Memory B cell (primary cell): ENCODE measurements at regions not wholly inside any gene's neighbourhood (a gene's known extent, or its start where the extent isn't known, plus 50 kb on each side); places are given as distances from the start of the nearest gene placed in this dataset.

ENCODE experiments used
- ATAC-seq: fragments of 150-1000 bp; cut with Tn5 transposase; 2 replicates; pipeline ENCODE4 v1.10.0; 2021; ENCODE audit warnings: low read depth, mild to moderate bottlenecking, moderate library complexity
- DNase-seq, 2 donors: peaks; one replicate each; pipeline ENCODE4 v3.0.0; 2022; ENCODE audit warnings: low spot score in 2 of 2
- H3K27ac Mint-ChIP-seq: one replicate; pipeline ENCODE4 v1.8.0; 2022; ENCODE audit warnings: mild to moderate bottlenecking, moderate library complexity, mixed read lengths
- H3K27me3 Mint-ChIP-seq: one replicate; pipeline ENCODE4 v1.8.0; 2022; ENCODE audit warnings: mixed read lengths
- H3K36me3 Mint-ChIP-seq: one replicate; pipeline ENCODE4 v1.8.0; 2022; ENCODE audit warnings: mild to moderate bottlenecking, mixed read lengths
- H3K4me1 Mint-ChIP-seq: one replicate; pipeline ENCODE4 v1.8.0; 2022; ENCODE audit warnings: mixed read lengths
- H3K4me3 Mint-ChIP-seq: one replicate; pipeline ENCODE4 v1.8.0; 2022; ENCODE audit warnings: mild to moderate bottlenecking, moderate library complexity, mixed read lengths
- H3K9me3 Mint-ChIP-seq: one replicate; pipeline ENCODE4 v1.8.0; 2022; ENCODE audit warnings: mixed read lengths

DNA sequence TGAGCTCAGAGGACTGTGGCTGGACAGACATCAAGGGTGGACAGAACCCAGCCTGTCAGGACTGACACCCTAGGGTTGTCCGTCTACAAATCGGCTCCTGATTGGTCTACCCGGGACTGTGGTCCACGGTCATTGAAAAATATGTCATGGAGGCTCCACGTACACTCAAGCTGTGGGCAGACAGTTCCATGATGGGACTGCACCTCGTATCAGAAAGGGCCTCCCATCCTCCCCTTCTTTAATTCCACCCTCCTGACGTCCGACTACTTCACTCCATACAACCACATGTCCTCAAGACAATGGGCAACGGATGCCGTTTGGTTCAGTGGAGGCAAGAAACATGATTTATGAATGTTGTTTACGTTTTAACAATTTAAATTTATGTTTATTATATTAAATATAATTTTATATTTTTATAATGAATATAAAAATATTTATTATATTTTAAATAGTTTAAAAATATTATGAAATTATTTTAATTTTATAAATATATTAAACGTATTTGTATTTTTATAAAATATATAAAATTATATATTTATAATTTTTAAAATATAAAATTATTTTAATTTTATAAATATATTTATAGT, 58.0 kb upstream of the SHOX start:
- Mint-ChIP-seq H3K9me3 (peaks cover 7% of the 10 kb centered on the region), H3K4me3 (no peak overlapping the region), H3K4me1 (no peaks in the 10 kb centered on the region), H3K27ac (no peak overlapping the region), H3K36me3 (no peaks in the 10 kb centered on the region), H3K27me3 (peaks cover 3% of the 10 kb centered on the region)
- DNase-seq = no peak
- no peak for ATAC-seq

DNA sequence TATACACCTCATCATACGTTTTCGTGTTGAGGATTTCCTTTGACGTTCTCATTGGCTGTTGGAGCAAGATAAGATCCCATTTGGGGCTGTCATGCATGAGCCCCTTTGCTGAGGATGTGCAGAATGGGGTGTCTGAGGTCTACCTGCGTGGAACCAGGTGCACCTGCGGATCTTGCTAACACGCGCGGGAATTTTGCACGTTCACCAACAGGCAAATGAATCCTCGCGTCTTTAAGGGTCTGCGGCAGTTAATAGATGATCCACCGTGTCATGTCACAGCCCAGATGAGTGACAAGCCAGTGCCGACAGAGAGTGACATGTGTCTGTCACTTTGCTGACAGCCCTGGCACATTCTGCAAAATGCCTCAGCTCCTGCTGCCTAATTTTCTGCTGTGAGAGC, 56.3 kb upstream of the SHOX start:
- no peaks in the 10 kb centered on the region for H3K4me1 Mint-ChIP-seq
- no peaks in the 10 kb centered on the region for H3K36me3 Mint-ChIP-seq
- H3K27me3 Mint-ChIP-seq = peaks cover 3% of the 10 kb centered on the region
- no peak overlapping the region for H3K4me3 Mint-ChIP-seq
- ATAC-seq (no peak), DNase-seq (no peak)
- H3K27ac Mint-ChIP-seq = no peak overlapping the region
- peaks cover 14% of the 10 kb centered on the region for H3K9me3 Mint-ChIP-seq

DNA sequence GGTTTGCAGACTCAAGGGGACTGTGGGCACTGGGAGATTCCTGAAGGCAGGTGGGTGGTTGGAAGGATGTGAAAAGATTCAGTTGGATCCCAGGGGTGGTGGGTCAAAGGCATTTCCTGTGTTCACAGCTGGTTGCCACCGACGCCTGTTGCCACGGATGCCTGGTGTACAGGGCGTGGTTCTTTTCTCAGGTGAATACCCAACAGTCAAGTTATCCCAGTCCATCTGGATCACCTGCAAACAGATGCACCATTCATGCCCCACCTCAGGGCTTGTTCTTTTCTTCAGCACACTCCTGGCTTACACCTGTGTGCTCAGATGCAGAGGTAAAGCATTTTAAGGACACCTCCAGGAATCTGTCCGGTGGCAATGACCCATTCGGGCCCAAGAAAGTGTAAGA, 55.8 kb upstream of the SHOX start:
- H3K36me3 Mint-ChIP-seq = no peaks in the 10 kb centered on the region

DNA sequence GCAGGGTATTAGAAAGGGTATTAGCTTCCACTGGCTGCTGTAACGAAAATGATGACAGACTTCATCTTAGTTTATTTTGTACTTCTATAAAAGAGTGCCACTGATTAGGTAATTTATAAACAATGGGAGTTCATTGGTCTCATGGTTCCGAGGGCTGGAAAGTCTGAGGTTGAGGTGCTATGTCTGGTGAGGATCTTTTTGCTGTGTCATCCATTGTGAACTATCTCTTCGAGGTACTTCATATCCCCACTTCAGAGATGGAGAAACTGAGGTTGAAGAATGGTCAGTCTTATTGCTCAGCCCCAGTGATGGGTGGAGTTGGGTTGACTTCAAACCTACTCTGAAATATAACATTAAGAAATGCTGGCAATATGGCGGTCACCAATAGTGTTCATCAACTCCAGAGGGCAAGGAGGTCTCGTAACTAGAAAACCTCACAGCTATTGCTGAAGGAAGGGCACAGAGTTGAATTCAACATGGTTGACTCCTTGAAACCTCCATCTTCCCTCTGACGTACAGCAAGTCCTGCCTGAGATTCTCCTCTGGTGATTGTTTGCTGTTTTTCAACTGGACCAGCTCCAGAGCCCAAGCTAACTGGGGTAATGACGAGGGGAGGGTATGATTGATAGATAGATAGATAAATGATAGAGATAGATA, 53.6 kb upstream of the SHOX start:
- no peak overlapping the region for H3K4me3 Mint-ChIP-seq
- no peaks in the 10 kb centered on the region for H3K4me1 Mint-ChIP-seq
- ATAC-seq (no peak), DNase-seq (no peak)
- peaks cover 3% of the 10 kb centered on the region for H3K27me3 Mint-ChIP-seq
- H3K27ac Mint-ChIP-seq = no peak overlapping the region
- H3K9me3 Mint-ChIP-seq = peaks cover 23% of the 10 kb centered on the region
- no peaks in the 10 kb centered on the region for H3K36me3 Mint-ChIP-seq

More for the DNA sequence above, 55.8 kb upstream of the SHOX start:
- DNase-seq = no peak
- no peak overlapping the region for H3K4me3 Mint-ChIP-seq
- H3K9me3 Mint-ChIP-seq = peaks cover 15% of the 10 kb centered on the region
- H3K4me1 Mint-ChIP-seq = no peaks in the 10 kb centered on the region
- ATAC-seq = no peak
- peaks cover 3% of the 10 kb centered on the region for H3K27me3 Mint-ChIP-seq
- H3K27ac Mint-ChIP-seq = no peak overlapping the region

DNA sequence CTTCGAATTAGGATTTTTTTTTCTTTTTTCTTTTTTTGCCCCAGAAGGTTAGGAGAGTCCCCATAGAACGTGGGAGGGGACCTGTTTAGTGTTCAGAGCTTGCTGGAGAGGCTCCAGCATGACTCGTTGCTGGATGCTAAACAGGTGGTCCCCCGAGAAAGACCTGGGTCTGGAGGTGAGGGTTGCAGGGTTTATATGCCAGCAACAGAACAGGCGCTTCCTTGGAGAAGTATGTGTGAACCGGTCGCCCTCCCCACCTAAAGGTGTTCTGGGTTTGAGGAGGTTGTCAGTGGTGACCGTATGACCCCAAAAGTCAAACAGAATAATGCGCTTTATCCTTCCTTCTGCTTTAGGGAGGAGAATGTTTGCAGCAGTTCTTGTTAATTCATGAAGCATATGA, 52.1 kb upstream of the SHOX start:
- DNase-seq (no peak), ATAC-seq (no peak)
- Mint-ChIP-seq H3K36me3 (no peaks in the 10 kb centered on the region), H3K4me3 (no peak overlapping the region), H3K9me3 (peaks cover 23% of the 10 kb centered on the region), H3K27me3 (peaks cover 3% of the 10 kb centered on the region), H3K4me1 (no peaks in the 10 kb centered on the region), H3K27ac (no peak overlapping the region)

DNA sequence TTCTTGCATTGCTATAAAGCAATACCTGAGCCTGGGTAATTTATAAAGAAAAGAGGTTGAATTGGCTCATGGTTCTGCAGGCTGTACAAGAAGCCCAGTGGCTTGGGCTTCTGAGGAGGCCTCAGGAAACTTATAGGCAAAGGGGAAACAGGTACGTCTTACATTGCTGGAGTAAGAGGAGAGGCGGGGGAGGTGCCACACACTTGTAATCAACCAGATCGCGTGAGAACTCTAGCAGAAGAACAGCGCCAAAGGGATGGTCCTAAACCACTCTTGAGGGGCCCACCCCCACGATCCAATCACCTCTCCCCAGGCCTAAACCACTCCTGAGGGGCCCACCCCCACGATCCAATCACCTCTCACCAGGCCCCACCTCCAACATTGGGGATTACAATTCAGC, 50.6 kb upstream of the SHOX start:
- no peak for DNase-seq
- H3K36me3 Mint-ChIP-seq = no peaks in the 10 kb centered on the region
- H3K4me3 Mint-ChIP-seq = no peak overlapping the region
- H3K27ac Mint-ChIP-seq = no peak overlapping the region
- H3K27me3 Mint-ChIP-seq = peaks cover 3% of the 10 kb centered on the region
- ATAC-seq = no peak
- peaks cover 27% of the 10 kb centered on the region for H3K9me3 Mint-ChIP-seq
- H3K4me1 Mint-ChIP-seq = no peaks in the 10 kb centered on the region
